Activated naive CD8-positive, alpha-beta T cell treated with anti-CD3 and anti-CD28 coated beads for 36 hours (primary cell): ENCODE measurements at regions not wholly inside any gene's neighbourhood (a gene's known extent, or its start where the extent isn't known, plus 50 kb on each side); places are given as distances from the start of the nearest gene placed in this dataset.
"Not testable (repeated sequence)": the region's sequence is repeated elsewhere in the genome, so short reads cannot be mapped to it uniquely, and the experiment has no call there.

Experiments
- DNase-seq: peaks from one replicate; pipeline ENCODE4 v3.0.0; 2021
- H3K27ac Mint-ChIP-seq: one replicate; pipeline ENCODE4 v1.8.0; 2022; ENCODE audit warnings: mild to moderate bottlenecking, moderate library complexity, mixed read lengths
- H3K27me3 Mint-ChIP-seq: one replicate; pipeline ENCODE4 v1.8.0; 2022; ENCODE audit warnings: mild to moderate bottlenecking, mixed read lengths
- H3K36me3 Mint-ChIP-seq: one replicate; pipeline ENCODE4 v1.8.0; 2021; ENCODE audit warnings: mild to moderate bottlenecking, mixed read lengths
- H3K4me1 Mint-ChIP-seq: one replicate; pipeline ENCODE4 v1.8.0; 2021; ENCODE audit warnings: mixed read lengths
- H3K4me3 Mint-ChIP-seq: one replicate; pipeline ENCODE4 v1.8.0; 2022; ENCODE audit warnings: mild to moderate bottlenecking, moderate library complexity, mixed read lengths
- H3K9me3 Mint-ChIP-seq: one replicate; pipeline ENCODE4 v1.8.0; 2022; ENCODE audit warnings: mixed read lengths

DNA sequence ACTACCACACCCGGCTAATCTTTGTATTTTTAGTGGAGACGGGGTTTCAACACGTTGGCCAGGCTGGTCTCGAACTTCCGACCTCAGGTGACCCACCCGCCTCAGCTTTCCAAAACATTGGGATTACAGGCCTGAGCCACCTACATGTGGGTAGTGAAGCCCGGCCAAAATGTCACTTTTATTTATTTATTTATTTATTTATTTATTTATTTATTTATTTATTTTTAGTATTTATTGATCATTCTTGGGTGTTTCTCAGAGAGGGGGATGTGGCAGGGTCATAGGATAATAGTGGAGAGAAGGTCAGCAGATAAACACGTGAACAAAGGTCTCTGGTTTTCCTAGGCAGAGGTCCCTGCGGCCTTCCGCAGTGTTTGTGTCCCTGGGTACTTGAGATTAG is 162.8 kb upstream of the MEX3C start:
- not testable (repeated sequence) for H3K9me3 Mint-ChIP-seq

GRCh38 chr18:51361130-51361860 is 163.8 kb upstream of the MEX3C start:
- DNase-seq, result no peak
- Mint-ChIP-seq H3K36me3 (no peaks in the 10 kb centered on the region), H3K4me3 (no peak overlapping the region), H3K27me3 (peaks cover 7% of the 10 kb centered on the region), H3K9me3 (no peaks in the 10 kb centered on the region), H3K4me1 (peaks cover 7% of the 10 kb centered on the region), H3K27ac (no peak overlapping the region)

More for the DNA sequence above, 162.8 kb upstream of the MEX3C start:
- H3K27ac Mint-ChIP-seq, H3K4me1 Mint-ChIP-seq, DNase-seq, H3K27me3 Mint-ChIP-seq, H3K4me3 Mint-ChIP-seq, H3K36me3 Mint-ChIP-seq: not testable (repeated sequence)

DNA sequence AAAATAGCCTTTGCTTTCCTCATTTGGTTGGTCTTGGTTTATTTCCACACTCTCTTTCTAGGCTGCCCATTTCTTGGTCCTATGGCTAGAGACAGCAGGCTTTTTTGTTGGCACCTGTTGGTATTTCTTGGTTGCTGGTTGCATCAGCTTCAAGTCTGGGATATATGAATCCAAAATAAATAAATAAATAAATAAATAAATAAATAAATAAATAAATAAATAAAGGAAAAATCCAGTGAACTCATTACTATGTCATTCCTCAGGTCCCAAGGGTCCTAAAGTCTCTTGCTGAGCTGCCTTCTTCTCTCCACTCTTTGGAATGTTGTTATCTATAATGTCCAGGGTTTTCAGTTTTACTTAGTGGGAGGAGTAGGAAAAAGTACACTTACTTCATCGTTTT is 165.9 kb upstream of the MEX3C start:
- Mint-ChIP-seq H3K9me3 (no peaks in the 10 kb centered on the region), H3K4me1 (peaks cover 7% of the 10 kb centered on the region), H3K36me3 (no peaks in the 10 kb centered on the region), H3K4me3 (no peak overlapping the region), H3K27ac (no peak overlapping the region), H3K27me3 (peaks cover 11% of the 10 kb centered on the region)
- DNase-seq, result no peak

GRCh38 chr18:51370996-51371395 is 173.5 kb upstream of the MEX3C start:
- peaks cover 9% of the 10 kb centered on the region for H3K9me3 Mint-ChIP-seq

GRCh38 chr18:51371929-51372328 is 174.4 kb upstream of the MEX3C start:
- H3K27ac Mint-ChIP-seq, result no peak overlapping the region
- no peaks in the 10 kb centered on the region for H3K36me3 Mint-ChIP-seq
- no peak overlapping the region for H3K4me3 Mint-ChIP-seq
- no peak for DNase-seq
- H3K9me3 Mint-ChIP-seq, result peaks cover 9% of the 10 kb centered on the region
- H3K4me1 Mint-ChIP-seq, result no peaks in the 10 kb centered on the region
- H3K27me3 Mint-ChIP-seq, result peaks cover 54% of the 10 kb centered on the region

More at GRCh38 chr18:51370996-51371395, 173.5 kb upstream of the MEX3C start:
- no peaks in the 10 kb centered on the region for H3K36me3 Mint-ChIP-seq
- DNase-seq, result no peak
- H3K27ac Mint-ChIP-seq, result no peak overlapping the region
- no peaks in the 10 kb centered on the region for H3K4me1 Mint-ChIP-seq
- no peak overlapping the region for H3K4me3 Mint-ChIP-seq
- peaks cover 52% of the 10 kb centered on the region for H3K27me3 Mint-ChIP-seq

DNA sequence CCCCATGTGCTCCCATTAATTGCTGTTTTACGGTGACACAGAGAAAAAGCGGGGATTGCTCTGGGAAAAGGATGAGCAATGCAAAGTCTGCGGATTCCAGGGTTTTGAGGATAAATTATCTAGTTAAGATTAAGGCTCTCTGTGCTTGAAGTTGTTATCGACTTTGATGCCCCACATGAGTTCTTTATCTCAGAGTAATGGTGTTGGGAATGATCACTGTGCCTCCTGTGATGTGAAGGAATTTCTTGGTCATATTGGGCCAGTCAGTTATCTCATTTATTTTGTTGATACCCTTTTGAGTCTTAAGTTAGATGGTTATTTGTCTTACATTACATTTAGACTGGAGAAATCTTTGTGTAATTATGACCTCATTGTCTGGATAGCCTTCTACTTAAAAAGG is 184.6 kb upstream of the MEX3C start:
- H3K27me3 Mint-ChIP-seq, result no peaks in the 10 kb centered on the region
- H3K27ac Mint-ChIP-seq, result no peak overlapping the region
- DNase-seq, result no peak
- H3K4me3 Mint-ChIP-seq, result no peak overlapping the region
- no peaks in the 10 kb centered on the region for H3K36me3 Mint-ChIP-seq
- H3K4me1 Mint-ChIP-seq, result no peaks in the 10 kb centered on the region
- H3K9me3 Mint-ChIP-seq, result no peaks in the 10 kb centered on the region

GRCh38 chr18:51383116-51383515 is 185.6 kb upstream of the MEX3C start:
- H3K27me3 Mint-ChIP-seq, result no peaks in the 10 kb centered on the region
- H3K4me3 Mint-ChIP-seq, result no peak overlapping the region
- no peaks in the 10 kb centered on the region for H3K36me3 Mint-ChIP-seq
- no peak for DNase-seq
- no peaks in the 10 kb centered on the region for H3K4me1 Mint-ChIP-seq
- no peak overlapping the region for H3K27ac Mint-ChIP-seq
- H3K9me3 Mint-ChIP-seq, result no peaks in the 10 kb centered on the region

- Mint-ChIP-seq H3K9me3 (no peaks in the 10 kb centered on the region), H3K36me3 (no peaks in the 10 kb centered on the region), H3K4me3 (no peak overlapping the region), H3K27ac (no peak overlapping the region), H3K27me3 (no peaks in the 10 kb centered on the region), H3K4me1 (no peaks in the 10 kb centered on the region)
- no peak for DNase-seq
These were observed 186.2 kb upstream of the MEX3C start for GRCh38 chr18:51383711-51384110.

DNA sequence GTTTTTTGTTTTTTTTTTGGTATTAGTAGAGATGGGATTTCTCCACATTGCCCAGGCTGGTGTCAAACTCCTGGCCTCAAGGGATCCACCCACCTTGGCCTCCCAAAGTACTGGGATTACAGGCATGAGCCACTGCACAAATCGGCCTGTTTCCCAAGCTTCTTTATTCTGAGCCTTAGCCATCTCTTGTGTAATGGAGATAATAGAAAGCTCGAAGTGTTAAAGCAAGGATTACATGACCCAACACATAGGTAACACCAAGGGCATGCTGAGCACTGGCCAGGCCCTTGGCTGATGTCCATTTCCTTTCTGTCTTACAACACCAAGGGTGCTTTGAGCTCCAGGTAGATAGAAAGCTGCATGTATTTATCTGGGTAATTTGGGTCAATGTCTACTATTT is 187.8 kb upstream of the MEX3C start:
- no peak overlapping the region for H3K27ac Mint-ChIP-seq
- no peaks in the 10 kb centered on the region for H3K27me3 Mint-ChIP-seq
- H3K9me3 Mint-ChIP-seq, result no peaks in the 10 kb centered on the region
- no peaks in the 10 kb centered on the region for H3K4me1 Mint-ChIP-seq
- H3K4me3 Mint-ChIP-seq, result no peak overlapping the region
- no peak for DNase-seq
- no peaks in the 10 kb centered on the region for H3K36me3 Mint-ChIP-seq

GRCh38 chr18:51390702-51391101 is 193.2 kb upstream of the MEX3C start:
- no peak for DNase-seq
- no peak overlapping the region for H3K4me3 Mint-ChIP-seq
- no peak overlapping the region for H3K27ac Mint-ChIP-seq
- no peaks in the 10 kb centered on the region for H3K9me3 Mint-ChIP-seq
- no peaks in the 10 kb centered on the region for H3K4me1 Mint-ChIP-seq
- H3K27me3 Mint-ChIP-seq, result peaks cover 23% of the 10 kb centered on the region
- H3K36me3 Mint-ChIP-seq, result no peaks in the 10 kb centered on the region

DNA sequence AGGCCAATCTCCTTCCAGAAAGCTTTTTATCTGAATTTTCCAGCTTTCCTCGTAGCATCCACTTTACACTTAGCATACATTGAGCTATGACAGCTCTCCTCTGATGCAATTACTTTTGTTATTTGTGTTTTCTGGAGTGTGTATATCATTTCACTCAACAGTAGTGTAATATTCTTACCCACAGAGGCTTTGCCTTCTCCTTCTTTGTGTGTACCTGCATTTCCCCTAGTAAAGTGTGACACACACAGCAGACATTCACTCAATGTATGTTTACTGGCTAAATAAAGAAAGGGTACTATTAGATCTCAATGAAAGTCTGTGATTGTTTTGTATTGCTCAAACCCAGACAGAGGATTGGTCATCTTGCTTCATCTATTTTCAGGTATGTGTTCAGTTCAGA is 193.7 kb upstream of the MEX3C start:
- no peak for DNase-seq
- Mint-ChIP-seq H3K27ac (no peak overlapping the region), H3K27me3 (peaks cover 23% of the 10 kb centered on the region), H3K36me3 (no peaks in the 10 kb centered on the region), H3K9me3 (no peaks in the 10 kb centered on the region), H3K4me1 (no peaks in the 10 kb centered on the region), H3K4me3 (no peak overlapping the region)

DNA sequence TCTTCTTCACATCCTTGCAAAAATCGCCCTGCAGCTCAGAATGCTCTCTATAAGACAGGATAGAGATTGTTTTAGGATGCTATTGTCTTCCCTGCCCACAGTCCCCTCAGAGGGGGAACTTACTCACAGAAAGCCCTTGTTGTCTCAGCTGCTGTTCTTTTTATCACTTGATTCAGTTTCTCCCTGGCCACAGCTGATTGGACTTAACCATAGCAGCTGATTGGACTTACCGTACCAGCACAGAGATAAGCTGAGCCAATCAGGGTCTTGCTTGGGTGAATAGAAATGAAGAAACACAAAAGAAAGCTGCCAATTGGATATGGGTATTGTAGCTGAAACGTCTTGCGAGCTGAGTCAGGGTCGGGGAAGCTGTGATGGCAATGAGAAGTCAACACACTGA is 194.2 kb upstream of the MEX3C start:
- H3K27me3 Mint-ChIP-seq, result peaks cover 23% of the 10 kb centered on the region
- H3K9me3 Mint-ChIP-seq, result no peaks in the 10 kb centered on the region
- no peak overlapping the region for H3K27ac Mint-ChIP-seq
- DNase-seq, result no peak
- H3K4me1 Mint-ChIP-seq, result no peaks in the 10 kb centered on the region
- H3K36me3 Mint-ChIP-seq, result no peaks in the 10 kb centered on the region
- H3K4me3 Mint-ChIP-seq, result no peak overlapping the region

- Mint-ChIP-seq H3K9me3 (no peaks in the 10 kb centered on the region), H3K4me1 (no peaks in the 10 kb centered on the region), H3K27ac (no peak overlapping the region), H3K36me3 (no peaks in the 10 kb centered on the region), H3K4me3 (no peak overlapping the region), H3K27me3 (peaks cover 12% of the 10 kb centered on the region)
- no peak for DNase-seq
These were observed 200.0 kb upstream of the MEX3C start for GRCh38 chr18:51397347-51397962.

GRCh38 chr18:51398104-51398503 is 200.6 kb upstream of the MEX3C start:
- Mint-ChIP-seq H3K4me3 (no peak overlapping the region), H3K36me3 (no peaks in the 10 kb centered on the region), H3K4me1 (no peaks in the 10 kb centered on the region), H3K27me3 (peaks cover 12% of the 10 kb centered on the region), H3K9me3 (no peaks in the 10 kb centered on the region), H3K27ac (no peak overlapping the region)
- no peak for DNase-seq

DNA sequence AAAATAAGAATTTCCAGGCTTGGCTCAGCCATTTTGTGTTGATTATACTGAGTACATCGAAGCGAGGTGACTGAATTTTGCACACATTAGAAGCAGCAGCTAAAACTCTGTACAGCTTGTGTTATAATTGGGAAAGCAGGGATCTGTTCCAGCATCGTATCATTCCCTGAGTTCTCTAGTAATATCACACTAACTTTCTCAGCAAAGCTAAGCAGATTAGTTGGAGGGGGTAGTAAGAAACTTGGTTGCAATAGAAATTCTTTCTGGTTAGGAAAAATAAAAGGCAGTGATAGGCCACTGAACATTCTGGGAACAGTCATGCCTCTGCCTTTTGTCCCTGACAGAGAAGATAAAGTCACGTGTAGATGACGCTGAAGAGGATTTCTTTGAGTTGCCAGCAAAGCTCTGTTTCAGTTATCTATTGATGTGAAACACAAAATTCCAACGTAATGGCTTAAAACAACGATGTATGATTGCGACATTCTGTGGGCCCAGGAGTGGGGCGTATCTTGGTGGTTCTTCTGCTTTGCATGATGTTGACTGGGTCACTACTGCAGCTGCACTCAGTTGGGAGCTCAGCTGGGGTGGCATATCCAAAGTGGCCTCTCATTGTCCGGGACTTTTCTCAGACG is 202.1 kb upstream of the MEX3C start:
- Mint-ChIP-seq H3K9me3 (no peaks in the 10 kb centered on the region), H3K4me1 (no peaks in the 10 kb centered on the region), H3K36me3 (no peaks in the 10 kb centered on the region), H3K27me3 (no peaks in the 10 kb centered on the region), H3K4me3 (no peak overlapping the region), H3K27ac (no peak overlapping the region)
- no peak for DNase-seq

GRCh38 chr18:51400721-51401120 is 203.2 kb upstream of the MEX3C start:
- no peak for DNase-seq
- H3K4me3 Mint-ChIP-seq, result no peak overlapping the region
- H3K9me3 Mint-ChIP-seq, result no peaks in the 10 kb centered on the region
- H3K4me1 Mint-ChIP-seq, result no peaks in the 10 kb centered on the region
- H3K27me3 Mint-ChIP-seq, result no peaks in the 10 kb centered on the region
- no peaks in the 10 kb centered on the region for H3K36me3 Mint-ChIP-seq
- no peak overlapping the region for H3K27ac Mint-ChIP-seq
